GM23338 (cell line): ENCODE measurements at regions not wholly inside any gene's neighbourhood (a gene's known extent, or its start where the extent isn't known, plus 50 kb on each side); places are given as distances from the start of the nearest gene placed in this dataset.
A peak's percentile ranks its signal among the peaks of the same experiment; 100 is the strongest.

Experiments
- ATAC-seq: fragments of 200-7000 bp; cut with Tn5 transposase; 3 replicates; pipeline ENCODE4 v1.9.1; 2020
- DNase-seq: peaks from one replicate; pipeline ENCODE4 v3.0.0-alpha.2; 2015; ENCODE audit warnings: low spot score
- H2AFZ ChIP-seq: fragments of 200-600 bp; sonication (generic); 2 replicates; pipeline ENCODE4 v1.8.0; 2016; ENCODE audit warnings: antibody characterized with exemption, mild to moderate bottlenecking, moderate library complexity
- H3F3A ChIP-seq: fragments of 200-600 bp; sonication (generic); replicated peaks from 2 replicates; pipeline ENCODE4 v1.8.0; 2017; ENCODE audit warnings: antibody characterized with exemption, mixed run types, low read depth
- H3K27ac ChIP-seq: fragments of 200-600 bp; sonication (generic); 2 replicates; pipeline ENCODE4 v1.6.1; 2016; ENCODE audit warnings: low read depth
- H3K27me3 ChIP-seq: fragments of 200-600 bp; sonication (generic); 2 replicates; pipeline ENCODE4 v1.8.0; 2016; ENCODE audit warnings: mild to moderate bottlenecking, mixed run types, moderate library complexity; ENCODE audit not compliant: insufficient read depth
- H3K36me3 ChIP-seq: fragments of 200-600 bp; sonication (generic); 2 replicates; pipeline ENCODE4 v1.8.0; 2016; ENCODE audit warnings: mild to moderate bottlenecking; ENCODE audit not compliant: insufficient read depth
- H3K4me1 ChIP-seq: fragments of 200-600 bp; sonication (generic); 2 replicates; pipeline ENCODE4 v1.8.0; 2016; ENCODE audit warnings: mild to moderate bottlenecking, moderate library complexity; ENCODE audit not compliant: insufficient read depth
- H3K4me2 ChIP-seq: fragments of 200-600 bp; sonication (generic); 2 replicates; pipeline ENCODE4 v1.7.1; 2017; ENCODE audit warnings: mixed run types
- H3K4me3 ChIP-seq: fragments of 200-600 bp; sonication (generic); 2 replicates; pipeline ENCODE4 v1.6.1; 2016; ENCODE audit warnings: mixed run types
- H3K79me2 ChIP-seq: fragments of 200-600 bp; sonication (generic); replicated peaks from 2 replicates; pipeline ENCODE4 v1.8.0; 2017; ENCODE audit warnings: mild to moderate bottlenecking; ENCODE audit not compliant: insufficient read depth
- H3K9me2 ChIP-seq: fragments of 200-600 bp; sonication (generic); 2 replicates; pipeline ENCODE4 v1.8.0; 2017; ENCODE audit not compliant: insufficient read depth
- H4K20me1 ChIP-seq: fragments of 200-600 bp; sonication (generic); replicated peaks from 2 replicates; pipeline ENCODE4 v1.8.0; 2017; ENCODE audit warnings: mild to moderate bottlenecking; ENCODE audit not compliant: insufficient read depth
- H3K27ac Mint-ChIP-seq: 2 replicates; pipeline ENCODE4 v1.8.0; 2020; ENCODE audit warnings: inconsistent platforms, mild to moderate bottlenecking, moderate library complexity, mixed read lengths
- H3K27me3 Mint-ChIP-seq: 3 replicates; pipeline ENCODE4 v1.8.0; 2022; ENCODE audit warnings: low read depth, mild to moderate bottlenecking, moderate library complexity, mixed read lengths, inconsistent platforms; ENCODE audit not compliant: insufficient read depth, poor library complexity
- H3K36me3 Mint-ChIP-seq: 3 replicates; pipeline ENCODE4 v1.8.0; 2021; ENCODE audit warnings: low read depth, mild to moderate bottlenecking, inconsistent platforms, moderate library complexity, mixed read lengths
- H3K4me1 Mint-ChIP-seq: 3 replicates; pipeline ENCODE4 v1.8.0; 2020; ENCODE audit warnings: mild to moderate bottlenecking, inconsistent platforms, mixed read lengths
- H3K4me3 Mint-ChIP-seq: 3 replicates; pipeline ENCODE4 v1.8.0; 2021; ENCODE audit warnings: moderate library complexity, mild to moderate bottlenecking, inconsistent platforms, mixed read lengths
- H3K9me3 Mint-ChIP-seq: 3 replicates; pipeline ENCODE4 v1.8.0; 2020; ENCODE audit warnings: moderate library complexity, mild to moderate bottlenecking, inconsistent platforms, mixed read lengths
- CTCF ChIP-seq, 2 experiments: fragments of 200-600 bp in 1 of 2; sonication (generic) in 1 of 2; conservative IDR thresholded peaks; 2 replicates each; pipeline versions ENCODE4 v1.5.1 to v1.6.1; 2016 to 2017; ENCODE audit warnings: antibody characterized with exemption in 2 of 2, low read depth in 2 of 2, mild to moderate bottlenecking in 2 of 2, moderate library complexity in 1 of 2
- ETS1 ChIP-seq: IDR thresholded peaks from 2 replicates; pipeline ENCODE4 v1.6.1; 2016; ENCODE audit warnings: antibody characterized with exemption
- EZH2 ChIP-seq: fragments of 200-600 bp; sonication (generic); IDR thresholded peaks from one replicate; pipeline ENCODE4 v1.8.0; 2017; ENCODE audit warnings: antibody characterized with exemption, mild to moderate bottlenecking, low read depth; ENCODE audit not compliant: unreplicated experiment
- REST ChIP-seq: IDR thresholded peaks from one replicate; pipeline ENCODE4 v1.6.1; 2018; ENCODE audit warnings: antibody characterized with exemption; ENCODE audit not compliant: unreplicated experiment
- STAT1 ChIP-seq: IDR thresholded peaks from one replicate; pipeline ENCODE4 v1.6.1; 2016; ENCODE audit warnings: antibody characterized with exemption; ENCODE audit not compliant: unreplicated experiment
- ZNF114 ChIP-seq: fragments of 250-450 bp; sonication (Bioruptor Pico); IDR thresholded peaks from 2 replicates; pipeline ENCODE4 v1.5.0; 2020; ENCODE audit warnings: mild to moderate bottlenecking, moderate library complexity
- ZNF331 ChIP-seq: fragments of 250-450 bp; sonication (Bioruptor Pico); IDR thresholded peaks from 2 replicates; pipeline ENCODE4 v1.5.0; 2020; ENCODE audit warnings: low read depth, mild to moderate bottlenecking, moderate library complexity
- ZNF462 ChIP-seq: fragments of 250-450 bp; sonication (Bioruptor Pico); IDR thresholded peaks from 2 replicates; pipeline ENCODE4 v1.5.0; 2020; ENCODE audit warnings: mild to moderate bottlenecking, moderate library complexity

- Mint-ChIP-seq H3K36me3 (no peaks in the 10 kb centered on the region), H3K4me1 (no peaks in the 10 kb centered on the region), H3K4me3 (no peak overlapping the region), H3K27me3 (peaks cover under 1% of the 10 kb centered on the region), H3K9me3 (no peaks in the 10 kb centered on the region), H3K27ac (no peak overlapping the region)
- Histone ChIP-seq H3K4me2 (no peak overlapping the region), H4K20me1 (no peaks in the 10 kb centered on the region), H3K79me2 (no peaks in the 10 kb centered on the region), H3K4me1 (no peaks in the 10 kb centered on the region), H3K27ac (no peak overlapping the region), H3F3A (no peaks in the 10 kb centered on the region), H3K9me2 (peaks cover 6% of the 10 kb centered on the region; the same call in 1 of the 2 replicates), H3K4me3 (no peak overlapping the region), H3K36me3 (no peaks in the 10 kb centered on the region), H3K27me3 (no peaks in the 10 kb centered on the region), H2AFZ (no peak overlapping the region)
- no peak for TF ChIP-seq REST
- no peak for TF ChIP-seq ETS1
- TF ChIP-seq CTCF (conservative IDR thresholded peaks at IDR 0.05; ENCODE audit: low read depth in 2 of 2): no peak
- DNase-seq: no peak
- no peak for ATAC-seq
These were observed 59.6 kb downstream of the ACTBL2 start for GRCh38 chr5:57422993-57423392.

- H3K4me1 Mint-ChIP-seq: no peaks in the 10 kb centered on the region
- TF ChIP-seq ZNF114 (CRISPR knock-in tag) (no peak), EZH2 (no peak), ZNF462 (CRISPR knock-in tag) (no peak), ETS1 (no peak), ZNF331 (CRISPR knock-in tag) (no peak), STAT1 (no peak)
These were observed 60.3 kb downstream of the ACTBL2 start for GRCh38 chr5:57422341-57422740.

More at GRCh38 chr5:57422341-57422740, 60.3 kb downstream of the ACTBL2 start:
- Mint-ChIP-seq H3K27ac (no peak overlapping the region), H3K4me3 (no peak overlapping the region), H3K36me3 (no peaks in the 10 kb centered on the region), H3K27me3 (no peaks in the 10 kb centered on the region), H3K9me3 (no peaks in the 10 kb centered on the region)
- H3K27ac ChIP-seq: no peak overlapping the region
- H2AFZ ChIP-seq: 0 out of 2 replicates have a peak overlapping the region, but pooled peaks have one; percentile 10
- no peaks in the 10 kb centered on the region for H3K36me3 ChIP-seq
- no peaks in the 10 kb centered on the region for H3K4me1 ChIP-seq
- no peaks in the 10 kb centered on the region for H3F3A ChIP-seq
- no peaks in the 10 kb centered on the region for H3K79me2 ChIP-seq
- no peaks in the 10 kb centered on the region for H4K20me1 ChIP-seq
- peaks cover 6% of the 10 kb centered on the region; the same call in 1 of the 2 replicates for H3K9me2 ChIP-seq
- H3K4me3 ChIP-seq: no peak overlapping the region
- ATAC-seq (no peak), DNase-seq (no peak)
- H3K4me2 ChIP-seq: no peak overlapping the region
- H3K27me3 ChIP-seq: no peaks in the 10 kb centered on the region
